IMR-90 (cell line): ENCODE measurements at regions not wholly inside any gene's neighbourhood (a gene's known extent, or its start where the extent isn't known, plus 50 kb on each side); places are given as distances from the start of the nearest gene placed in this dataset.

Source experiments
- ATAC-seq: fragments of 200-7000 bp; cut with Tn5 transposase; 2 replicates; pipeline ENCODE4 v1.9.1; 2020; ENCODE audit warnings: low read depth, mild to moderate bottlenecking, moderate library complexity
- BruUV-seq: library from RNA; stranded (reverse); fragments of 400-500 nt; replicated peaks from 2 replicates; lab custom pipeline; 2021; lab: Mats Ljungman, UMichigan
- CTCF ChIA-PET: fragments of 300-600 bp; formaldehyde crosslinking; extraction: SDS; loops from one replicate; lab custom pipeline; 2021; ENCODE audit warnings: antibody characterized with exemption; lab: Yijun Ruan, JAX
- POLR2A ChIA-PET: fragments of 300-600 bp; sonication (Branson Sonifier 250); formaldehyde crosslinking; loops from one replicate; lab custom pipeline; 2022; ENCODE audit warnings: antibody characterized with exemption; ENCODE audit not compliant: unreplicated experiment; lab: Charles Lee
- DNase-seq: peaks from one replicate; pipeline ENCODE4 v3.0.0; 2013
- H2AFZ ChIP-seq: replicated peaks from 2 replicates; pipeline ENCODE3; 2013; ENCODE audit warnings: low read length, mild to moderate bottlenecking; ENCODE audit not compliant: poor library complexity
- H2AK5ac ChIP-seq: 2 replicates; pipeline ENCODE4 v1.6.1; 2013; ENCODE audit warnings: low read depth, low read length, inconsistent platforms
- H2AK9ac ChIP-seq: replicated peaks from 2 replicates; pipeline ENCODE3; 2013; ENCODE audit warnings: mild to moderate bottlenecking, low read depth, low read length, moderate library complexity; ENCODE audit not compliant: poor library complexity
- H2BK120ac ChIP-seq: 2 replicates; pipeline ENCODE4 v1.6.1; 2013; ENCODE audit warnings: low read depth, low read length, inconsistent platforms
- H2BK15ac ChIP-seq: 3 replicates; pipeline ENCODE4 v1.6.1; 2013; ENCODE audit warnings: low read depth, low read length, inconsistent platforms
- H2BK20ac ChIP-seq: 2 replicates; pipeline ENCODE4 v1.6.1; 2013; ENCODE audit warnings: low read depth, mild to moderate bottlenecking, inconsistent platforms, low read length, moderate library complexity
- H2BK5ac ChIP-seq: 2 replicates; pipeline ENCODE4 v1.6.1; 2013; ENCODE audit warnings: mild to moderate bottlenecking, low read depth, low read length, inconsistent platforms; ENCODE audit not compliant: poor library complexity, severe bottlenecking
- H3K14ac ChIP-seq: replicated peaks from 2 replicates; pipeline ENCODE4 v1.6.1; 2013; ENCODE audit warnings: low read depth, low read length, inconsistent platforms
- H3K18ac ChIP-seq: 2 replicates; pipeline ENCODE4 v1.6.1; 2013; ENCODE audit warnings: low read depth, low read length, control low read depth
- H3K23ac ChIP-seq: 2 replicates; pipeline ENCODE4 v1.6.1; 2013; ENCODE audit warnings: low read depth, low read length, inconsistent platforms
- H3K27ac ChIP-seq: 2 replicates; pipeline ENCODE4 v1.5.1; 2013; ENCODE audit warnings: mild to moderate bottlenecking, control low read depth, low read length; ENCODE audit not compliant: insufficient read depth
- H3K27me3 ChIP-seq: 2 replicates; pipeline ENCODE4 v1.6.1; 2013; ENCODE audit warnings: low read length; ENCODE audit not compliant: control insufficient read depth, insufficient read depth
- H3K36me3 ChIP-seq: 2 replicates; pipeline ENCODE4 v1.6.1; 2013; ENCODE audit warnings: low read length, mixed read lengths; ENCODE audit not compliant: control insufficient read depth, insufficient read depth
- H3K4ac ChIP-seq: 2 replicates; pipeline ENCODE4 v1.6.1; 2013; ENCODE audit warnings: low read depth, low read length, inconsistent platforms
- H3K4me1 ChIP-seq: 2 replicates; pipeline ENCODE4 v1.6.1; 2013; ENCODE audit warnings: low read length, mixed read lengths; ENCODE audit not compliant: control insufficient read depth, insufficient read depth
- H3K4me2 ChIP-seq: 2 replicates; pipeline ENCODE4 v1.6.1; 2013; ENCODE audit warnings: low read depth, mild to moderate bottlenecking, control low read depth, low read length, moderate library complexity
- H3K4me3 ChIP-seq: 2 replicates; pipeline ENCODE4 v1.5.1; 2013; ENCODE audit warnings: low read depth, mild to moderate bottlenecking, control low read depth, low read length, moderate library complexity; ENCODE audit not compliant: insufficient read depth
- H3K56ac ChIP-seq: 2 replicates; pipeline ENCODE4 v1.6.1; 2013; ENCODE audit warnings: low read length, inconsistent platforms; ENCODE audit not compliant: insufficient read depth; ENCODE audit errors: extremely low read depth
- H3K79me1 ChIP-seq, 2 experiments: 2 replicates each; pipeline ENCODE4 v1.6.1; 2013; ENCODE audit warnings: low read length in 2 of 2, inconsistent platforms in 1 of 2, low read depth in 1 of 2
- H3K9ac ChIP-seq: 2 replicates; pipeline ENCODE4 v1.6.1; 2013; ENCODE audit warnings: low read depth, low read length, control low read depth
- H3K9me1 ChIP-seq: 2 replicates; pipeline ENCODE4 v1.6.1; 2013; ENCODE audit warnings: low read length, inconsistent platforms; ENCODE audit not compliant: insufficient read depth
- H3K9me3 ChIP-seq: 2 replicates; pipeline ENCODE4 v1.6.1; 2013; ENCODE audit warnings: low read length; ENCODE audit not compliant: control insufficient read depth, insufficient read depth
- H4K20me1 ChIP-seq: 2 replicates; pipeline ENCODE4 v1.6.1; 2013; ENCODE audit warnings: low read length, inconsistent platforms; ENCODE audit not compliant: insufficient read depth
- H4K5ac ChIP-seq: 2 replicates; pipeline ENCODE4 v1.6.1; 2013; ENCODE audit warnings: mild to moderate bottlenecking, low read depth, low read length, control low read depth
- H4K8ac ChIP-seq, 2 experiments: 2 replicates each; pipeline ENCODE4 v1.6.1; 2013; ENCODE audit warnings: low read depth in 2 of 2, low read length in 2 of 2, control low read depth in 1 of 2, inconsistent platforms in 1 of 2
- H4K91ac ChIP-seq: 2 replicates; pipeline ENCODE4 v1.6.1; 2013; ENCODE audit warnings: low read depth, low read length, inconsistent platforms; ENCODE audit not compliant: insufficient read depth
- CEBPB ChIP-seq: IDR thresholded peaks from 2 replicates; pipeline ENCODE4 v1.6.1; 2012; ENCODE audit warnings: low read depth, low read length, improper control_type of control experiment
- CTCF ChIP-seq: conservative IDR thresholded peaks from 2 replicates; pipeline ENCODE4 v1.5.1; 2012; ENCODE audit warnings: mild to moderate bottlenecking, low read depth, low read length, improper control_type of control experiment
- FOS ChIP-seq: fragments of 150-350 bp; IDR thresholded peaks from 2 replicates; pipeline ENCODE4 v1.6.1; 2016; ENCODE audit warnings: low read depth, low read length
- MAFK ChIP-seq: IDR thresholded peaks from 2 replicates; pipeline ENCODE4 v1.6.1; 2012; ENCODE audit warnings: low read depth, low read length, improper control_type of control experiment
- MAZ ChIP-seq: IDR thresholded peaks from 2 replicates; pipeline ENCODE4 v1.6.1; 2012; ENCODE audit warnings: low read depth, mild to moderate bottlenecking, low read length, improper control_type of control experiment, moderate library complexity, borderline replicate concordance
- MXI1 ChIP-seq: IDR thresholded peaks from 2 replicates; pipeline ENCODE4 v1.6.1; 2012; ENCODE audit warnings: low read depth, mild to moderate bottlenecking, low read length, moderate library complexity, borderline replicate concordance
- POLR2A ChIP-seq: IDR thresholded peaks from 2 replicates; pipeline ENCODE4 v1.6.1; 2012; ENCODE audit warnings: mild to moderate bottlenecking, low read depth, low read length
- RFX5 ChIP-seq: IDR thresholded peaks from 2 replicates; pipeline ENCODE4 v1.8.0; 2012; ENCODE audit warnings: low read depth, mild to moderate bottlenecking, low read length, moderate library complexity
- SMC3 ChIP-seq: fragments of 150-350 bp; IDR thresholded peaks from 2 replicates; pipeline ENCODE4 v1.6.1; 2016; ENCODE audit warnings: low read depth, mild to moderate bottlenecking, antibody characterized with exemption, low read length, moderate library complexity
- WGBS, 2 experiments: methylation state at CpG; one replicate each; pipeline versions ENCODE4 v1.1.5 to v1.1.7; 2013; ENCODE audit warnings: missing lambda C conversion rate in 2 of 2; ENCODE audit not compliant: insufficient read length in 1 of 2; ENCODE audit errors: extremely low coverage in 2 of 2; 5-methylcytosine and 5-hydroxymethylcytosine counted together
- dilution Hi-C: fragments of 300-500 bp; cut with HindIII; formaldehyde crosslinking; loops from one replicate; pipeline ENCODE4 v1.14.3; 2018; ENCODE audit warnings: low sequenced_read_pairs; ENCODE audit not compliant: unreplicated experiment
- in situ Hi-C: fragments of 300-500 bp; cut with MboI; formaldehyde crosslinking; loops from 3 replicates; pipeline ENCODE4 v1.14.3; 2019; ENCODE audit warnings: low sequenced_read_pairs, inconsistent platforms, mixed read lengths
- intact Hi-C: fragments of 100-400 bp; cut with micrococcal nuclease; formaldehyde crosslinking; loops from 2 replicates; pipeline ENCODE4 v1.10.0; 2022
- TF ChIP-seq, protein P1 (sequence below): fragments of 150-350 bp; IDR thresholded peaks from 2 replicates; pipeline ENCODE4 v1.6.1; 2016; ENCODE audit warnings: low read depth, mild to moderate bottlenecking, low read length, moderate library complexity, borderline replicate concordance

GRCh38 chr12:90423965-90424364 is 531.0 kb downstream of the CCER1 start:
- Histone ChIP-seq H2BK5ac (no peak overlapping the region), H2AFZ (no peak overlapping the region), H2BK15ac (no peak overlapping the region), H3K4me3 (no peak overlapping the region), H3K18ac (no peak overlapping the region), H3K23ac (no peak overlapping the region), H3K14ac (no peak overlapping the region), H4K91ac (no peak overlapping the region), H3K9me1 (no peaks in the 10 kb centered on the region), H2AK9ac (no peak overlapping the region), H2BK20ac (no peak overlapping the region), H4K20me1 (no peaks in the 10 kb centered on the region), H3K4ac (no peak overlapping the region), H2BK120ac (no peak overlapping the region), H4K8ac (no peak overlapping the region), H3K9me3 (no peaks in the 10 kb centered on the region), H4K5ac (no peak overlapping the region), H3K27me3 (no peaks in the 10 kb centered on the region), H3K9ac (no peak overlapping the region), H3K4me1 (no peaks in the 10 kb centered on the region), H3K36me3 (no peaks in the 10 kb centered on the region), H2AK5ac (no peak overlapping the region), H3K27ac (no peak overlapping the region), H3K4me2 (no peak overlapping the region), H3K79me1 (no peaks in the 10 kb centered on the region), H3K56ac (no peak overlapping the region)
- no TSS peak for BruUV-seq
- no CpG with 5 or more reads among the region's 2 CpGs for WGBS, 2 experiments
- ATAC-seq (no peak), DNase-seq (no peak)
- ChIA-PET POLR2A (no interaction called here), CTCF (no interaction called here)
- intact Hi-C loops (no loop called here), in situ Hi-C loops (no loop called here), dilution Hi-C loops (no loop called here)
- TF ChIP-seq RFX5 (no peak), MXI1 (no peak), FOS (no peak), CEBPB (no peak), SMC3 (no peak), POLR2A (no peak), MAZ (no peak), CTCF (no peak), MAFK (no peak)
- TF ChIP-seq, protein P1, sequence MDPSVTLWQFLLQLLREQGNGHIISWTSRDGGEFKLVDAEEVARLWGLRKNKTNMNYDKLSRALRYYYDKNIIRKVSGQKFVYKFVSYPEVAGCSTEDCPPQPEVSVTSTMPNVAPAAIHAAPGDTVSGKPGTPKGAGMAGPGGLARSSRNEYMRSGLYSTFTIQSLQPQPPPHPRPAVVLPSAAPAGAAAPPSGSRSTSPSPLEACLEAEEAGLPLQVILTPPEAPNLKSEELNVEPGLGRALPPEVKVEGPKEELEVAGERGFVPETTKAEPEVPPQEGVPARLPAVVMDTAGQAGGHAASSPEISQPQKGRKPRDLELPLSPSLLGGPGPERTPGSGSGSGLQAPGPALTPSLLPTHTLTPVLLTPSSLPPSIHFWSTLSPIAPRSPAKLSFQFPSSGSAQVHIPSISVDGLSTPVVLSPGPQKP, result no peak
